ENCODE measurements at regions not wholly inside any gene's neighbourhood (a gene's known extent, or its start where the extent isn't known, plus 50 kb on each side); places are given as distances from the start of the nearest gene placed in this dataset.

DNA sequence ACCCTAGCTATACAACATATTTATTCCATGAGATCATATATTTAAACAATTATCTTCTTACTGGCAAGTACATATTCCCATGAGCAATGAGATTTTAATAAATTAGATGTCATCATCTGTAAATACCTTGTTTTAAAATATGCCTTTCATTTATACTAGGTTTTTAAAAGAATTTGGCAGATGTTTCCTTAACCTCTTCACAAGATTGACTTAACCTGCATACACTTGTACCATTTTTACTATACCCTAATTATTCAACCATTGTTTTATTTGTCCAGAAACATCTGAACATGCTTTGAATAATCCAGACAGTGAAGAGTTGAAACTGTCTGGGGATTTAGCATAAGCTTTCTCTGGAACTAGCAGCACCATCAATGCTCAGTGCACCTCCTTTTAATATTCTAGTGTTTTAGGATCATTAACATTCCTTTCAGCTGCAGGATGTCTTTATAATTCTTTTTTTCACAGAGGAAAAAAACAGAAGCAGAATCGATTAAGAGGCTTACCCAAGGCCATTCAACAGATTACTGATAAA is 188.0 kb upstream of the TENT5A start:
- ChIA-PET CTCF (interaction anchor here (1.0 kb wide), 1 partner anchor 44 kb away, joined by 3 read pairs; no protein-coding TSS in a partner anchor), POLR2A (interaction anchor here (1.4 kb wide), 1 partner anchor 188 kb away, joined by 4 read pairs; the partner anchor contains the start of gene TENT5A)
- no peaks in the 10 kb centered on the region for H3K36me3 ChIP-seq (ENCODE audit: control insufficient read depth in 2 of 2, insufficient read depth in 1 of 2, low read length in 2 of 2)
- H3K4me1 ChIP-seq (ENCODE audit: control insufficient read depth, insufficient read depth, low read length): no peaks in the 10 kb centered on the region
- H3K27ac ChIP-seq (ENCODE audit: extremely low read depth, low read depth, low read length): no peak overlapping the region
- TF ChIP-seq ZNF585B (tag by site-specific recombination; IDR thresholded peaks at IDR 0.05): no peak
- no peak for TF ChIP-seq ZNF558 (tag by site-specific recombination; IDR thresholded peaks at IDR 0.05)
- TF ChIP-seq RBAK (tag by site-specific recombination; IDR thresholded peaks at IDR 0.05): no peak
- no peak for TF ChIP-seq ZNF184 (tag by site-specific recombination; IDR thresholded peaks at IDR 0.05)
- no peak for TF ChIP-seq ZNF830 (tag by site-specific recombination; IDR thresholded peaks at IDR 0.05; ENCODE audit: low read depth)
- no peak for TF ChIP-seq ZNF629 (tag by site-specific recombination; IDR thresholded peaks at IDR 0.05)
- TF ChIP-seq ZNF138 (tag by site-specific recombination; IDR thresholded peaks at IDR 0.05; ENCODE audit: borderline replicate concordance): no peak
- no peak for TF ChIP-seq ZNF501 (tag by site-specific recombination; IDR thresholded peaks at IDR 0.05)
- TF ChIP-seq WT1 (tag by site-specific recombination; IDR thresholded peaks at IDR 0.05): no peak
- TF ChIP-seq, protein P1, sequence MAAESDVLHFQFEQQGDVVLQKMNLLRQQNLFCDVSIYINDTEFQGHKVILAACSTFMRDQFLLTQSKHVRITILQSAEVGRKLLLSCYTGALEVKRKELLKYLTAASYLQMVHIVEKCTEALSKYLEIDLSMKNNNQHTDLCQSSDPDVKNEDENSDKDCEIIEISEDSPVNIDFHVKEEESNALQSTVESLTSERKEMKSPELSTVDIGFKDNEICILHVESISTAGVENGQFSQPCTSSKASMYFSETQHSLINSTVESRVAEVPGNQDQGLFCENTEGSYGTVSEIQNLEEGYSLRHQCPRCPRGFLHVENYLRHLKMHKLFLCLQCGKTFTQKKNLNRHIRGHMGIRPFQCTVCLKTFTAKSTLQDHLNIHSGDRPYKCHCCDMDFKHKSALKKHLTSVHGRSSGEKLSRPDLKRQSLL (tag by site-specific recombination; IDR thresholded peaks at IDR 0.05): no peak
- TF ChIP-seq ZNF837 (tag by site-specific recombination; IDR thresholded peaks at IDR 0.05): no peak
- TF ChIP-seq ZNF335 (tag by site-specific recombination; conservative IDR thresholded peaks at IDR 0.05): no peak
- no peak overlapping the region for H3K4me3 ChIP-seq (ENCODE audit: low read depth, low read length)
- H3K9me3 ChIP-seq (ENCODE audit: control insufficient read depth, insufficient read depth, low read depth, low read length): no peaks in the 10 kb centered on the region

DNA sequence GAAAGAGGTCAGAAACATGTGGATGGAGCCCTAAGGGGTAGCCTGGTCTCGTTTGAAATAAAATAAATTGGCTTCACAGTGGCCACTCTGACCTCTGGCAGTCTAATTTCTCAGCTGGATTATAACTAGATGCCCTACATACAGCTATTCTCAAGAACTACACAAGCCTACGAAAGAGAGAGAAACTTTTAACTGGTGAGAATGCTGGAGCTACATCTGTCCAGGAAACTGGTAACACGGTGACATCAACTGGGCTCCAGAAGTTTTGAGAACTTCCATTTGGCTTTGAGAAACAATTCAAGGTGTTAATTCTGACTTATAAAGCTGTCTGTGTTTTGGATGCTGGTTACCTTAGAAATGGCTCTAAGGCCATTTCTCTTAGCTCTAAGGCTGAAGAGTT is 187.3 kb upstream of the TENT5A start:
- Histone ChIP-seq H3K9me3 (ENCODE audit: control insufficient read depth, insufficient read depth, low read depth, low read length) (no peaks in the 10 kb centered on the region), H3K36me3 (ENCODE audit: control insufficient read depth in 2 of 2, insufficient read depth in 1 of 2, low read length in 2 of 2) (no peaks in the 10 kb centered on the region), H3K27ac (ENCODE audit: extremely low read depth, low read depth, low read length) (no peak overlapping the region), H3K4me1 (ENCODE audit: control insufficient read depth, insufficient read depth, low read length) (no peaks in the 10 kb centered on the region), H3K4me3 (ENCODE audit: low read depth, low read length) (no peak overlapping the region)
- ChIA-PET CTCF (no interaction called here), POLR2A (interaction anchor here (1.0 to 1.4 kb wide), 2 partner anchors 186 to 187 kb away, joined by 3 to 4 read pairs; partner anchors contain the start of gene TENT5A)
- TF ChIP-seq ZNF266 (tag by site-specific recombination; IDR thresholded peaks at IDR 0.05; ENCODE audit: low read depth) (no peak), ZNF561 (tag by site-specific recombination; IDR thresholded peaks at IDR 0.05; ENCODE audit: borderline replicate concordance) (no peak), ZBTB8A (tag by site-specific recombination; IDR thresholded peaks at IDR 0.05) (no peak), ZNF416 (tag by site-specific recombination; IDR thresholded peaks at IDR 0.05) (no peak), ZNF658 (tag by site-specific recombination; IDR thresholded peaks at IDR 0.05) (no peak)
- TF ChIP-seq, protein P2, sequence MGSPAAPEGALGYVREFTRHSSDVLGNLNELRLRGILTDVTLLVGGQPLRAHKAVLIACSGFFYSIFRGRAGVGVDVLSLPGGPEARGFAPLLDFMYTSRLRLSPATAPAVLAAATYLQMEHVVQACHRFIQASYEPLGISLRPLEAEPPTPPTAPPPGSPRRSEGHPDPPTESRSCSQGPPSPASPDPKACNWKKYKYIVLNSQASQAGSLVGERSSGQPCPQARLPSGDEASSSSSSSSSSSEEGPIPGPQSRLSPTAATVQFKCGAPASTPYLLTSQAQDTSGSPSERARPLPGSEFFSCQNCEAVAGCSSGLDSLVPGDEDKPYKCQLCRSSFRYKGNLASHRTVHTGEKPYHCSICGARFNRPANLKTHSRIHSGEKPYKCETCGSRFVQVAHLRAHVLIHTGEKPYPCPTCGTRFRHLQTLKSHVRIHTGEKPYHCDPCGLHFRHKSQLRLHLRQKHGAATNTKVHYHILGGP (tag by site-specific recombination; IDR thresholded peaks at IDR 0.05): no peak
- TF ChIP-seq, protein P3, sequence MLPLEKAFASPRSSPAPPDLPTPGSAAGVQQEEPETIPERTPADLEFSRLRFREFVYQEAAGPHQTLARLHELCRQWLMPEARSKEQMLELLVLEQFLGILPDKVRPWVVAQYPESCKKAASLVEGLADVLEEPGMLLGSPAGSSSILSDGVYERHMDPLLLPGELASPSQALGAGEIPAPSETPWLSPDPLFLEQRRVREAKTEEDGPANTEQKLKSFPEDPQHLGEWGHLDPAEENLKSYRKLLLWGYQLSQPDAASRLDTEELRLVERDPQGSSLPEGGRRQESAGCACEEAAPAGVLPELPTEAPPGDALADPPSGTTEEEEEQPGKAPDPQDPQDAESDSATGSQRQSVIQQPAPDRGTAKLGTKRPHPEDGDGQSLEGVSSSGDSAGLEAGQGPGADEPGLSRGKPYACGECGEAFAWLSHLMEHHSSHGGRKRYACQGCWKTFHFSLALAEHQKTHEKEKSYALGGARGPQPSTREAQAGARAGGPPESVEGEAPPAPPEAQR (tag by site-specific recombination; IDR thresholded peaks at IDR 0.05): no peak

All from HEK293 (cell line).